NCI-H146 (cell line): ENCODE measurements at regions not wholly inside any gene's neighbourhood (a gene's known extent, or its start where the extent isn't known, plus 50 kb on each side); places are given as distances from the start of the nearest gene placed in this dataset.
"Not testable (repeated sequence)": the region's sequence is repeated elsewhere in the genome, so short reads cannot be mapped to it uniquely, and the experiment has no call there.

Experiments
- DNase-seq: peaks from one replicate; lab custom pipeline; 2025; lab: John Stamatoyannopoulos, UW

DNA sequence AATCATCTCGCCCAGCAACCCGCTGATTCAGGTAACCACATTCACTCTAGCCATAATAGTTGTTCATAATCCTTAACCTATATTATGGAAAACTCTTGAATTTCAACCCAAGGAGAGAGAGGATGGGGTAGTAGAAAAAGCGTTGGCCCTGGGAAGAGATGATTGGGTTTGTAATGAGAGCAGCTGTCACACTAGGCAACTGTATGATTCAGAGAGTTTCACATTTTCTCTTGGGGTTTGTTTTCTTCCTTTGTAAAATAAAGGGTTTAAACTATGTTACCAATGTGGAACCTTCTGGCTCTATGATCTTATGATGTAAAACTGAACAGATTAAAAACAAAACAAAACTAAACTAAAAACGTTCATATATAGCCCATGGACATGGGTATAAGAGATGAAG lies 705.2 kb upstream of the IGFBP3 start:
- DNase-seq, result no peak

DNA sequence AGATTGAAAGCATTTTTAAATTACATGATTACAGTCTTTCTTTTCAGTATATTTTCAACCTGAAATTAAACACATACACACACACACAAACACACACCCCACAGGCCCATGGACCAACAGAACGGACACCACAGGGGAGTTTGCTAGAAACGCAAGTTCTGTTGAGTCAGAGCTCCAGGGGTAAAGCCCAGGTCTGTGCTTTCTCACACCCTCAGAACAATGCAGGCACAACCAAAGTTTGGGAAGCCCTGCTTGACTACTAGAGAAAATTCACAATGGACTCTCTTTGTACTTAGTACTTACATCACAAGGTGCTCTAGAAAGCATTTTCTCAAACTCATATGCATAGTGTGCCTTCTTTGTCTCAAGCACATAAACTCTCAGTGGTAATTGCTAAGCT lies 704.0 kb upstream of the IGFBP3 start:
- no peak for DNase-seq

DNA sequence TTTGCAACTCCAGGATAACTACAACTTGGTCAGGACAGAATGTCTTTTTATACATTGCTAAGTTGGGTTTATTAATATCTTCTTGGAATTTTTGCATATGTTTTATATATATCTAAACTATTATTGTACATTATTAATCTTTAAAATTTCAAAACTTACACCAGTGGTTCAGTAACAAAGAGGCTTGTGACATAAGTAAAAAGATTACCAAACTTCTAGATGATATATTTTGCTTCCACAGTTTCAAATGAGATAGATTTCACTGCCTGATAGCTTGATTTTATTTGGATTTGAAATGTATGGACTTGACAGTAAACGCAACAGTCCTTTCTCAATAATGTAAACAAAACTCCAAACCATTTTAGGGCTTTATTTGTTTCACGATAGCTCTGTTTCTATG lies 701.2 kb upstream of the IGFBP3 start:
- no peak for DNase-seq

DNA sequence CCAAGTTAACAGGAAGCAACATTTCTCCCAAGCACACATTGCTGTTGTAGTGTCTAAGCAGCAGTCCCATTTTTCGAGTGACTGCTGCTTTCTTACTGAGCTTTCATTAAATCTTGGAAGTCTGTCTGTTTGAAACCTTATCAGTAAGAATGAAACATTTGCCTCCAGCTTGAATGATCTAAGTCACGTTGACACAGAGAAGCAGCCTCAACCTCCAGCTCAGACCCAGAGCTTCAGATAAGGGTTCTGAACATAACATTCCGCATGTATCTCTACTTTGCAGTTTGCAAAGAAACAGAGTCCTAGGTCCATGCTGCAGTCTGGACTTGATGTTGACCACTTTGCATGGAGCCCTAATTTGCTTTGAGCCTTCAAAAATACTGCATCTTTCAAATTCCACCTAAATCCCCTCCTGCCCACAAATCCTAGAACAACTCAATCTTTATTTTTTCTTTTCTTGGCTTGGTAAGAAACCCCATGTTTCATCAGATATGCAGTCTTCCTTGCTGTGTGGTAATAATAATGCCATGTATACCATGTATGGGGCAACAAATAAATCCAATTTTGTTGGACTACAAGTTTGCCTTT lies 698.7 kb upstream of the IGFBP3 start:
- DNase-seq, result no peak

DNA sequence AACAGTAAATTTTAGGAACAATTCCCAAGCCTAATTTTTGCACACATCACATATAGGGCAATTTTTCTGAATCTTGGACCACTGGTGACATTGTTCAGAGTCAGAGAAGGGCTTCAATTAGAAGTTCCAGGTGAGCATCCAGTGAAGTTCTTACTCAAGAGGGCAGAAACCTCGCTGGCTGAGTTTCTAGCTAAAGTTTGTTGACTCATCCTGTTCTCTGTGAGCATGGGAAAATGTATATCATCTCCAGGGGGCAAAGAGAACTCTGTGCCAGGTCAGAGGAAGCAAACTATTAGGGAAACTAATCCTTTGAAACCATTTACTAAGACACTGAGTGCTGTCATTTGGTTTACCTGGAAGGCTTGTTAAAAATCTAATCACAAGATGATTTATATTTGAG lies 695.6 kb upstream of the IGFBP3 start:
- no peak for DNase-seq

DNA sequence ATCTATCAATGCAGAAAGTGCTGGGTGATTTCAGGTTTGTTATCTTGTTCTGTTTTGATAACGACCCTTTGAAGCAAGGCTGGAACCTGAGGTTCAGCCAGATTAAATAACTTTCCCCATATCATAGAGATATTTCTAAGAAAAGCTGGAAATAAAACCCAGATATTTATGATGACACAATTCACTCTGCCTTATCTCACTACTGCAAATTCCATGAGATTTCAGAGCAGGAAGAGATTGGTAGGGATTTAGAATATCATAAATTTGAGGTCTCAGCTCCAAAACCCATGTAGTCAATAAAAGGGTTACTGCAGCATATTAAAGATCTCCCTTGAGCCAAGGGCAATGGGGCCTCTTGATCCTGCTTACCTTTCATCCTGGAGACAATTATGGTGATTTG lies 692.5 kb upstream of the IGFBP3 start:
- DNase-seq, result no peak

DNA sequence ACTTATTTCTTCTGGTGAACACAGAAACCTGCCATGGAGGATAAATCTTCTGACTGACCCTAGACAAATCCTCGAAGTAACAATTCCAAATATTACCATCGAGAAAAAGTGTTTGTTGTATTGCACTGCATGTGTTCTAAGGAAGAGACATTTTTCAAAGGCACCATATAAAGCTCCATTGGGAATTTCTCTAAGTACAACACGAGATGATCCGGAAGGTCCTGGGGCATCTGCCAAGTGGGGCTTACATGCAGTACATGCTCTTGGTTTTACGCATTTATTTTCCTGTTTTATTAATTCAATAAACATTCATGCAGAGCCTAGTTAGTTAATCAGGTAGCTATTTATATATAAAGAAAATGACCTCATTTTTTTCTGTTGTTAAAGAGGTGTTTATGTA lies 692.0 kb upstream of the IGFBP3 start:
- DNase-seq, result no peak

DNA sequence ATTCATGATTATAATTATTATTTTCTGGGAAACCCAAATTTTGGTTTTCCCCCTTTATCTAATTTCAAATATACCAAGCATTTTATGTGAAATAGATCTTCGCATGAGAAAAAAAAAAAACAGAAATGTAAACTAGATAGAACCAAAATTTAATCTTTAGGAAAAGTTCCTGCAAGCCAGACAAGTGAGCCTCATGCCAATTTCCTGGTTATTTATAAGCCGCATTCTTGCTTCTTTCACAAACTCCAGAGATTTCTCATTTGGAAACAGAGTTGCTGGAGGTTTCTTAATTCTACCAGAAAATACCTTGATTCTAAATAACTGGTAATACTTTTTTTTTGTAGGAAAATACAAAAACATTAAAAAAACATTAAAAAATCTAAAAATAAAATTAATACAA lies 690.4 kb upstream of the IGFBP3 start:
- DNase-seq, result no peak

DNA sequence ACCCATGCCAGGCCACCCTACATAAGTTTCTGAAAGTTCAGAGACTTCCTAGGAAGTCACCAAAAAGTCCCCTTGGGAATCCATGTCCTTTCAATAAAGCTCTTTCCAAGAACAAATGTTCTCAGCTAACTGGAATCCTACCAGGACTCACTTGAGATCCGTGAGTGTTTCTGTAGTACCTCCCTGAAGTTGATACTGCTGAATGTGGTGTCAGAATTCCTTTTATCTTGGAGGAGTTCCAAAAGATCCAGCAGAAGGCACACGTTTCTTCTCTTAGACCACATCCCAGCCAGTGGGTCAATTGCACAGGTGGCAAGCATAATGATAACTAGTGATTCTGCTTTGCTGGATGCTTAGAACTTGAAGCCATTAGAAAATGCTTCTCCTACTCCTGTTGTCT lies 689.7 kb upstream of the IGFBP3 start:
- no peak for DNase-seq

DNA sequence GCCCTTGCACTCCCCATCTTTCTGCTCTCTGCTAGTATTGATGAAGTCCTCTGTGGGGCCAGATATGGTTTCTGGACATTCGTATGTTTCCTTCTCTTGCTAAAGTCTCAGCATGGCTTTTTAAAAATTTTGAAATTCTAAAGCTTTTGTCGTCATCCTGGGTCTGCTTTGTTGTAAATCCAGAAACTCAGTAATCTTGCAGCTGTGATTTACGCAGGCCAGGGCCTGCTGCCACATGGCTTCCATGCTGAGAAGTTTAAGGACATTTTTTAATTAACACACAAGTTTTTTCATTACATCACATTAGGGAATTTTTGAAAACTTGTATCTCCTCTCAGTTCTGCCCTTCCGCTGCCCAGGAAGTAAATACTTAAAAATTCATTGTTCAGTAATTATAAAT lies 686.1 kb upstream of the IGFBP3 start:
- DNase-seq, result no peak

DNA sequence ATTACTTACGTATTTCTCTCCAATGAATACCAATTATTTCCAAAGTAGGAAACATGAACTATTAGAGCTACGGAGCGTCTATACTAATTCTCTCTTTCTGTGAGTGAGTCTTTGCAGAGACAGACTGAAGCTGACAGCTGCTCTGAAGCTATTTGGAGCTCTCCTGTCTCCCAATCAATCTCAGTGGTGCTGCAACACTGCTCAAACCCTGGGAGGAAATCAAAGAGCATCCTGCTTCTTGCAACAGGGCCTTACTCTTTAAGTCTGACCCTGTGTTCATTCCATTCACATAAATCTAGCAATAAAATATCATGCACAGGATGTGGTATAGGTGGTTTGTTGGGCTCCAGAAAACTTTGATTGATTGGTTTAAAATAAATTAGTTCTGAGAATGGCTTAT lies 685.7 kb upstream of the IGFBP3 start:
- no peak for DNase-seq

DNA sequence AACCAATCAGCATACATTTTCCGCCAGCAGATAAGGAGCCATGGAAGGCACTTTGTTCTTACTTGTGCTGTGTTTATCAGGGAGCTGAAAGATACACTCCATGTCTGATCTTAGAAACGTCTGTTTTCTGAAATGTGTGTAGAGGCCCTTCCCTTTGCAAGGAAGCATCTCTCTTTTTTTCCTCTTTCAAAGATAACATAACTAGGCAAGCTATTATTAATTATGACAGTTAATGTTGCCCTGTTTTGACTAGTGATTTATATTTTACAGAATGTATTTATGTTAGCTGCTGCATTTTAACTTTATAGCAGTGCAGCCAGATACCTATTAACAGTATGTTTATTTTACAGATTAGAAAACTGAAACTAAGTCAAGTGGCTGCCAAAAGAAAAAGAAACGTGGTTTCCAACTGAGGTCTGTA lies 683.2 kb upstream of the IGFBP3 start:
- no peak for DNase-seq

DNA sequence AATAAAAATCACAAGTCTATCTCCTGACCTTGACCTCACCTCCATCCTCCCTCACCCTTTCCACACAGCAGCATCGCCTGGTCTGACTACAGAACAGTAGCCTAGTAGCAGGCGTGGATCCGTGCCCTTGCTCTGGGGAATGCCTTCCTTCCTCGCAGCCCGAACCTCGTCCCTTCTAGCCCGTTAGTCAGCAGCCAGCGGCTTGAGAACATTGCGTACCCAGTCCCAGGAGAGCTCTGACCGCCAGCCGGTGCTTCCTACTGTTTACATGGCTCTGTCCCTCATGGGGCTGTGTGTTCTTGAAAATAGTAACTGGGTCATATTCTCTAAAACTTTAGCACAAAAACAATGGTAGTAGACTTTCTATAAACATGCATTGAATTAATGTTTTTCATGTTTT lies 682.7 kb upstream of the IGFBP3 start:
- DNase-seq, result no peak

DNA sequence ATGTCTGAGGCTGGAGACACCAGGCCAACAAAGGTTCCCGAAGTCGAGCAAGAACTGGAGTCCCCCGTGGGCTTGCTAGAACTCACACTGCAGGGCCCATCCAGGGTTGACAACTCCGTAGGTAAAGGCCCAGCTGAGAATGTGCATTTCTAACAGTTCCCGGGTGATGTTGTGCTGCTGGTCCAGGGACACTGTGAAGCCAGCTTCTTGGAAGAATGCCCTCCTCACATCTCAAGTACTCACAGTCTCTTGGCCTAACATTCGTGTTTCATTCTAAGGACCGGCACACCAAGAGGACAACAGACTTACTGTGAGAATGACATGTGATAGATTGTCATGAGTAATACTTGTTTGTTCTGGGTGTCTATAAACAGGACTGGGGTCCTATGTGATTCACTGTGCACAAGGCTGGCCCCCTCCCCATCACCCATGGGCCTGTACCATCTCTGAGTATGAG lies 682.3 kb upstream of the IGFBP3 start:
- DNase-seq, result no peak

DNA sequence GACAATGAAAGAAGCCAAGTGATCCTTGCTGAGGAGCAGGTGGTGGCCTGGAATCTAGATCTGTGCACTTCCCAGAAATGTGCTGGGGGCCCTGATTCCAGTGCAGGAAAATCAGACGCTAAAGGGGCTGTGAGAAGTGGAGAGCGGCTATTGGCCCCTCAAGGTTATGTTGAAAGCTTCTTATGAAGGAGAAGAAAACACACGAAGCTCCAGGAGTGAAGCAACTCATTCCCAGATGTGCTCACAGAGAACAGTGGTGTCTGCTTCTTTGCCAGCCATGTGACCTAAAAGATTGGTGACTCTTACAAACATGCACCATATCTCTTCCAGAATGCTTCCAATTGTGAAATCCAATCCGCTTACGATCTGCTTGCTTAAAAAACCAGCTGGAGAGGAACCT lies 679.3 kb upstream of the IGFBP3 start:
- DNase-seq, result no peak

DNA sequence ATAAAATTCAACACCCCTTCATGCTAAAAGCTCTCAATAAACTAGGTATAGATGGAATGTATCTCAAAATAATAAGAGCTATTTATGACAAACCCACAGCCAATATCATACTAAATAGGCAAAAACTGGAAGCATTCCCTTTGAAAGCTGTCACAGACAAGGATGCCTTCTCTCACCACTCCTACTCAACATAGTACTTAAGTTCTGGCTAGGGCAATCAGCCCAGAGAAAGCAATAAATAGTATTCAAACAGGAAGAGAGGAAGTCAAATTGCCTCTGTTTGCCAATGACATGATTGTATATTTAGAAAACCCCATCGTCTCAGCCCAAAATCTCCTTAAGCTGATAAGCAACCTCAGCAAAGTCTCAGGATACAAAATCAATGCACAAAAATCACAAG lies 673.8 kb upstream of the IGFBP3 start:
- not testable (repeated sequence) for DNase-seq

DNA sequence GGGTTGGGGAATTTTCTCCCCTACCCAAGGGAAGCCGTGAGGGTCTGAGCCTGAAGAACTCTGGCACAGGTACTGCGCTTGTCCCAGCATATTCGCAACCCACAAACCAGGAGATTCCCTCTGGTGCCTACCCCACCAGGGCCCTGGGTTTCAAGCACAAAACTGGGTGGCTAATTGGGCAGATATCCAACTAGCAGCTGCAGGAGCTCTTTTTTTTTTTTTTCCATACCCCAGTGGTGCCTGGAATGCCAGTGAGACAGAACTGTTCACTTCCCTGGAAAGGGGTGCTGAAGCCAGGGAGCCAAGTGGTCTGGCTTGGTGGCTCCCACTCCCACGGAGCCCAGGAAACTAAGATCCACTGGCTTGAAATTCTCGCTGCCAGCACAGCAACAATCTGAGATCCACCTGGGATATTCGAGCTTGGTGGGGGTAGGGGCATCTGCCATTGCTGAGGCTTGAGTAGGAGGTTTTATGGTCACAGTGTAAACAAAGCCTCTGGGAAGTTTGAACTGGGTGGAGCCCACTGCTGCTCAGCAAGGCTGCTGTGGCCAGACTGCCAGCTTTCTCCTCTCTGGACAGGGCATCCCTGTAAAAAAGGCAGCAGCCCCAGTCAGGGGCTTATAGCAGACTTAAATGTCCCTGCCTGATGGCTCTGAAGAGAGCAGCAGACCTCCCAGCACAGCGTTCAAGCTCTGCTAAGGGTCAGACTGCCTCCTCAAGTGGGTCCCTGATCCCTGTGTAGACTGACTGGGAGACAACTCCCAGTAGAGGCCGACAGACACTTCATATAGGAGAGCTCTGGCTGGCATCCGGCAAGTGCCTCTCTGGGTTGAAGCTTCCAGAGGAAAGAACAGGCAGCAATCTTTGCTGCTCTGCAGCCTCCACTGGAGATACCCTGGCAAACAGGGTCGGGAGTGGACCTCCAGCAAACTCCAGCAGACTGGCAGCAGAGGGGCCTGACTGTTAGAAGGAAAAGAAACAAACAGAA lies 670.1 kb upstream of the IGFBP3 start:
- not testable (repeated sequence) for DNase-seq

DNA sequence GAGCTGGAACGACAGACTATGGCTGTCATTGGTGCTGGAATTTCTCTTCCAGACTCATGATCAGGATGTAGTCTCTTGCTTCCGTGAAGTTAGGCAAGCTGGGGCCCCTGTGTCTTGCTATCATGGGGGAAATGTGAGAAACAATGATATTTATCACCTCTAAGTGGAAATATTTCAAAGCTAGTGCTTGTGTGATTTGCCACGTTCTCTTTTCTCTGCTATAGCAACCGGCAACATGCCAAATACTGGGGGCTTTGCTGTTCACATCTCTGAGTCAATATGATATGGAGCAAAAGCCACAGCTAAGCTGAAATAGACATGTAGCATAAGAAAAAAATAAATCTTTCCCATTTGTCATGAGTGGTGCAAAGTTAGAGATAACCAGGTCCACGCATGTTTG lies 668.2 kb upstream of the IGFBP3 start:
- DNase-seq, result no peak

DNA sequence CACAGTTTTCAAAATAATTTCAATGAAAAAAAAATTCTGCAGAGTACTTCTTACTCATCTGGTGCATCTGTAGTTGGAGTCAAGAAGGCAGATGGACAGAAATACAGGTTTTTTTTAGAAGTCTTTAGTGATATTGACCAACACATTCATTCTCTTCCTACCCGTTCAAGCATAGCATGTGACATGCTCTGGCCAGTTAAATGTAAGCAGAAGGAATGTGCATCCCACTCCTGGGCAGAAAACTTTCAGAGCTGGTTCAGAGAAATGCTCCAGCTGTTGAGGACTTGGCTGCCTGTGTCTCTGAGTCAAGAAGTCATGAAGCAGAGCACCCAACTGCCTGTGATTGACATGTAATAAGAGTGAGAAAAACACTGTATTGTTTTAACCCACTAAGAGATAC lies 665.3 kb upstream of the IGFBP3 start:
- no peak for DNase-seq

DNA sequence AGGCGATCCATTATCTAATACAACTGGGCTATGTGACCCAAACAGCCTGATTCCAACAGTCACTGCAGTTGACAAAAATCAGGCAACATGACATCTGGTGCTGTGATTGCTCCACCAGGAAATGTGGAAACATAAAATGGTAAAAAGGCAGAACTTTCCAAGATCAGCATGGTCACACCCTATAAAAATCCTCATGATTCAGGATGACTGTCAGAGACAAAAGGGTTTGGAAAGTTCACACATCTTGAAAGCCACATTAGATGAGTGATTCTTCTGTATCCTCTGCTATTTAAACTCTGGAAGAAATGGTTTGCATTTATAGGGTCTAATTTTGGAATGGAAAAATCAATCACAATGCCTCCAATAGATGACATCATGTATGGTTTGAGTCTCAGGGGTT lies 662.6 kb upstream of the IGFBP3 start:
- DNase-seq, result no peak

DNA sequence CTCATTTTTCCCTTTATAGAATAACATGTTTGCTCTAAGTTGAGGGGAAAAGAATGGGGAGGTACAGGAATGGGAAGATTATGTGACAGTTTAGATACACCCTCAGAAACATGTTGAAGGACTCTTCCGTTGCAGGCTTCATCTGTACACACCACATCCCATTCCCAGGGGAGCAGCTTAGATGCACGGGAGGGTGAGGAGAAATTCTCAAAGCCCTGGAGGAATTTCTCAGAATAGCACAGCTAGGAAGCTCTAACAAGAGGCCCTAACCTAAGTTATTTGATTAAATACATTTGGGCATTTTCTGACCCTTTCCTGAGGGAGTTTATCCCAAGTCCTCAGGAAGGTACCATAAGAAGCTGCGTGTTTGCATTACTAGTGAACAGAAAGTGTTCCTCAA lies 660.2 kb upstream of the IGFBP3 start:
- no peak for DNase-seq

DNA sequence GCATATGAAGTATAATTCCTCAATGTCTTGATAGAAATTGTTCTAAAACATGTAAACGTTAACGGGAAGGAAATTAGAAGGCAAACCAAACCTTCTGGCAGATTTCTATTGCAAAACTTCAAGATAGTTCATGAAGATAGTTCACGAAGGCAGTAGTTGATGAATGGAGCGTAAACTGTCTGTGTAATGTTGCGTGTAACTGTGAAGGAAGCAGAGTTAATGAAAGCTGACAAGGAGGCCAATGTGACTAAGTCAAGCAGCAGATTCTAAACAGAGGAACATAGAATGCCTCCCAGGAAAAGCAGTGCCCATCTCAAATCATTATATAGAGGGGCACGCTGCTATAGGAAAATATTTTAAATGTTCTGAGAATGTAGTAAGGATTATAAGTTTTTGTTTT lies 659.7 kb upstream of the IGFBP3 start:
- no peak for DNase-seq

DNA sequence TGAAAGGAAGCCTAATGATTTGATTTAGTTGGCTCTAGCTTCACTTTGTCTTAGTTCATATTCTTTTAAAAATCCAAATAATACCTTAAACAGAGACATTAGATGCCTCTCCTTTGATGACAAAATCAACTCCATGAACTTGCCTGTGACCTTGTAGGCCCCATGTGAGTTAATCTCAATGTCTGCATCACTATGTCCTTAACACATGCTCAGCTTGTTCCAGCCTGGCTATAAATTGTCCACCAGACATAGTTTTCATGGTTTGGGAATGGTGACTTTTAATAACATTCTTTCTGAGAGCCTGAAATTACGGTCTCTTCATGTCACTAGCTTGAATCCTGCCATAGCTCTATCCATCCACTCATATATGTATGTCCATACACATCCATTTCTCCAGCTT lies 656.3 kb upstream of the IGFBP3 start:
- DNase-seq, result no peak

DNA sequence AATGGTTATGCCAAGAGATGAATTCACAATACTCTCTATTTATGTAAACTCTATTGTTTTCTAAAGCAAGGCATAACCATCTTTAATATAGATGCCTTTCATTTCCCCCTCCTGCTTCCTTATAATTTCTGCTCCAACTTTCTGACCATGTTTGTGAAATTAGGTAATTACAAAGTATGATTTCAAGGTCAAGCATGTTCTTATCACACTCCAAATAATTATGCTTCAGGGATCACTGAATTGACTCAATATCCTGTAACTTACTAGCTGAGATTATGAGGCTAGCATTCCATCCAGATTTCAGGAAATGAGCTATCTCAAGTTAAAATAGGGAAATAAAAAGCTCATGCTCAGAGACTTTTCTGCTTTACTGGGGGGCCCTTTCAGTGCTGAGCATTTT lies 655.9 kb upstream of the IGFBP3 start:
- DNase-seq, result no peak
